Tibial artery (tissue), 4 donors: ENCODE measurements at regions not wholly inside any gene's neighbourhood (a gene's known extent, or its start where the extent isn't known, plus 50 kb on each side); places are given as distances from the start of the nearest gene placed in this dataset.

Experiments used
- DNase-seq, 2 donors: peaks; one replicate each; pipeline ENCODE4 v3.0.0-alpha.2; 2019
- H3K27ac ChIP-seq, 2 donors: fragments of 200-600 bp; sonication (generic) in 1 of 2; 1 replicate in 1 of 2; 2 replicates in 1 of 2; pipeline ENCODE4 v1.5.1; 2018 to 2019; ENCODE audit warnings: mild to moderate bottlenecking in 1 of 2
- H3K27me3 ChIP-seq, 2 donors: fragments of 200-600 bp; sonication (generic) in 1 of 2; one replicate each; pipeline versions ENCODE4 v1.5.1 to v1.6.0; 2016 to 2019
- H3K36me3 ChIP-seq, 3 donors: fragments of 200-600 bp; sonication (generic) in 2 of 3; one replicate each; pipeline ENCODE4 v1.5.1; 2016 to 2019; ENCODE audit warnings: mild to moderate bottlenecking in 2 of 3
- H3K4me1 ChIP-seq, 4 donors: fragments of 200-600 bp; sonication (generic) in 2 of 4; 1 replicate in 3 of 4; 2 replicates in 1 of 4; pipeline ENCODE4 v1.5.1; 2016 to 2019
- H3K4me3 ChIP-seq, 2 donors: fragments of 200-600 bp; sonication (generic) in 1 of 2; 1 replicate in 1 of 2; 2 replicates in 1 of 2; pipeline ENCODE4 v1.5.1; 2018 to 2019; ENCODE audit warnings: mild to moderate bottlenecking in 2 of 2
- H3K9me3 ChIP-seq, 3 donors: fragments of 200-600 bp; sonication (generic) in 1 of 3; one replicate each; pipeline ENCODE4 v1.5.1; 2016 to 2019
- intact Hi-C: fragments of 100-400 bp; cut with DNase I; formaldehyde crosslinking; loops from one replicate; pipeline ENCODE4 v1.15.0; 2023; ENCODE audit warnings: low total_unique reads
- TF ChIP-seq, protein P1 (sequence below), 2 experiments: fragments of 200-600 bp in 1 of 2; fragments of 450-650 bp in 1 of 2; IDR thresholded peaks; one replicate each; pipeline ENCODE4 v1.5.1; 2017 to 2019; ENCODE audit warnings: antibody characterized with exemption in 2 of 2, mild to moderate bottlenecking in 1 of 2, moderate library complexity in 1 of 2

DNA sequence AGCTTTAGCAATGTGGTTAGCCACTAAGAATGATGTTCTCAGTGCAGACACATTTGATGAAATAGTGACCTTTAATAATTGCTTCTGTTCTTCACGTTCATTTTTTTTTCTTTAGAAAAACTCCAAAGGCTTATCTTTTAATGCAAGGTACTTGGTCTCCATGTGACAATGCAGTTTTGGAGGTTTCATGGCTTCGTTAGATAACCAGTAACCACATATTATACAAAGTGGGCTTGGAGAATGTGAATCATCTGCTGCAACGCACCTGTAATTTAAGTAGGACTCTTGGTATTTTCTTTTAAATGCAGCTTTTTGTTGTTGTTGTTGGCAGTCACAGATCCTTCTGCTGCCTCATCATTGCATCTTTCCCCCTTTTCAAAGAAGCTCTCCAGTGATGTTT lies 1606.3 kb downstream of the SUCLG1 start:
- intact Hi-C loops: no loop called here
- no peaks in the 10 kb centered on the region for H3K9me3 ChIP-seq
- H3K4me3 ChIP-seq: no peak overlapping the region
- DNase-seq: no peak
- H3K27ac ChIP-seq: no peak overlapping the region
- H3K4me1 ChIP-seq: no peaks in the 10 kb centered on the region
- H3K27me3 ChIP-seq: no peaks in the 10 kb centered on the region
- H3K36me3 ChIP-seq: no peaks in the 10 kb centered on the region
- TF ChIP-seq, protein P1, sequence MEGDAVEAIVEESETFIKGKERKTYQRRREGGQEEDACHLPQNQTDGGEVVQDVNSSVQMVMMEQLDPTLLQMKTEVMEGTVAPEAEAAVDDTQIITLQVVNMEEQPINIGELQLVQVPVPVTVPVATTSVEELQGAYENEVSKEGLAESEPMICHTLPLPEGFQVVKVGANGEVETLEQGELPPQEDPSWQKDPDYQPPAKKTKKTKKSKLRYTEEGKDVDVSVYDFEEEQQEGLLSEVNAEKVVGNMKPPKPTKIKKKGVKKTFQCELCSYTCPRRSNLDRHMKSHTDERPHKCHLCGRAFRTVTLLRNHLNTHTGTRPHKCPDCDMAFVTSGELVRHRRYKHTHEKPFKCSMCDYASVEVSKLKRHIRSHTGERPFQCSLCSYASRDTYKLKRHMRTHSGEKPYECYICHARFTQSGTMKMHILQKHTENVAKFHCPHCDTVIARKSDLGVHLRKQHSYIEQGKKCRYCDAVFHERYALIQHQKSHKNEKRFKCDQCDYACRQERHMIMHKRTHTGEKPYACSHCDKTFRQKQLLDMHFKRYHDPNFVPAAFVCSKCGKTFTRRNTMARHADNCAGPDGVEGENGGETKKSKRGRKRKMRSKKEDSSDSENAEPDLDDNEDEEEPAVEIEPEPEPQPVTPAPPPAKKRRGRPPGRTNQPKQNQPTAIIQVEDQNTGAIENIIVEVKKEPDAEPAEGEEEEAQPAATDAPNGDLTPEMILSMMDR (IDR thresholded peaks at IDR 0.05): no peak

DNA sequence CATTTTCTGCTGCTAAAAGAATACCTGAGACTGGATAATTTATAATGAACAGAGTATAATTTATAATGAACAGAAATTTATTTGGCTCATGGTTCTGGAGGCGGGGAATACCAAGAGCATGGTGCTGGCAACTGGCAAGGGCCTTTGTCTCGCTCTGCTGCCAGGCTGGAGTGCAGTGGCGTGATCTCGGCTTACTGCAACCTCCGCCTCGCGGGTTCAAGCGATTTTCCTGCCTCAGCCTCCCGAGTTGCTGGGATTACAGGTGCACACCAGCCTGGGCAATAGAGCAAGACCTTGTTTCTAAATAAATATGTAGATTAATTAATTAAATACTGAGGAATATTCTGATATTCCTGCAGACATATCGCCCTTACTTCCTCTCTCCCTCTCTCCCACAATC lies 1610.8 kb downstream of the SUCLG1 start:
- no peaks in the 10 kb centered on the region for H3K9me3 ChIP-seq
- H3K4me3 ChIP-seq: no peak overlapping the region
- TF ChIP-seq, protein P1 (IDR thresholded peaks at IDR 0.05): no peak
- no peaks in the 10 kb centered on the region for H3K36me3 ChIP-seq
- H3K4me1 ChIP-seq: no peaks in the 10 kb centered on the region
- intact Hi-C loops: no loop called here
- no peaks in the 10 kb centered on the region for H3K27me3 ChIP-seq
- H3K27ac ChIP-seq: no peak overlapping the region
- DNase-seq: no peak

DNA sequence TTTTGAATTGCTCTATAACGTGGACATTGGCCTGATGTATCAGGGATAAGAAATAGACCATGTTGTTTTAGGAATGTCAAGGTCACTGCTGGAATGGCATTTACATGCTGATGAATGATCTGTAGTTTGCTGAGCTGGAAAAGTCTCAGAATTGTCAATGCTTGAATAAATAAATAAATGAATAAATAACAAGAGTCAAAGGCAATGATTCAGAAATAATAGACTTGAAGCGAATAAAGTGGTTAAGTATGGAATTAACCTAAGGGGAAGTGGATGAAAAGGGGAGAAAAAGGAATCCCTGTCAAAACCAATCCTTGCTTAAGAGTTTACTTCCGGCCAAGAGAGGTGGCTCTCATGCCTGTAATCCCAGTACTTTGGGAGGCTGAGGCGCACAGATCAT lies 1620.0 kb downstream of the SUCLG1 start:
- no peak for DNase-seq
- intact Hi-C loops: no loop called here
- H3K27me3 ChIP-seq: no peaks in the 10 kb centered on the region
- no peaks in the 10 kb centered on the region for H3K4me1 ChIP-seq
- H3K27ac ChIP-seq: no peak overlapping the region
- no peak overlapping the region for H3K4me3 ChIP-seq
- H3K36me3 ChIP-seq: no peaks in the 10 kb centered on the region
- no peaks in the 10 kb centered on the region for H3K9me3 ChIP-seq
- TF ChIP-seq, protein P1 (IDR thresholded peaks at IDR 0.05): no peak

DNA sequence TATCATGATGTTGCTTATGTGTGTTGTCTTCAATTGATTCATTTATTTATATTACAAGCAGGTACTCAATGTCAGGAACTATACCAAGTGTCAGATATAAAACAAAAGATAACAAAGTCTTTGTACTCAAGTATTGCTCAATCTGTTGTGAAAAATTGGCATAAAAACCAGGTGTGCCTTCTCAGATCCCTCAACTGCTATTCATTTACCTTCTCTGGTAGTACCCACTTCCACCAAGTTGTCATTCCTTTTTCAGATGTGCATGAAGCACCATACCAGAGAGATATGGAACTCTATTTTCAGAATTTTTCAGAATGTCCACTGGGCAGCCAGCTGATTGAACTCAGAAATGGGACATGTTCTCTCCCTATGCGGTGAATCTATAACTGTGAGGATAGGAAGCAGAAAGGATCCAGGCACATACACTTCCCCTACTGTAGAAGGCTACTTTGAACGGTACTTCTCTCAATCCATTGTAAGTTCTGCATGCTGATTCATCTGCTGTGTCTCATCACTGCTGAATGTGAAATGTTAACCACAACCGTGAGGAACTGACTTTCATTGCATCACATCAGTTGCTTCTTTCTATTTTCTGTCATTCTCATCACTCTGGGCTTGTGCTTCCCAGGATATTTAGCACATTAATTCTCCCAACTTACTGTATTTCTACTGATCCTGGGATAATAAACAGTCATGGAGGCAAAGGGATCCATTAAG lies 1621.3 kb downstream of the SUCLG1 start:
- no peaks in the 10 kb centered on the region for H3K9me3 ChIP-seq
- no peaks in the 10 kb centered on the region for H3K27me3 ChIP-seq
- H3K36me3 ChIP-seq: no peaks in the 10 kb centered on the region
- TF ChIP-seq, protein P1 (IDR thresholded peaks at IDR 0.05): no peak
- H3K27ac ChIP-seq: no peak overlapping the region
- intact Hi-C loops: no loop called here
- no peak for DNase-seq
- H3K4me3 ChIP-seq: no peak overlapping the region
- no peaks in the 10 kb centered on the region for H3K4me1 ChIP-seq

DNA sequence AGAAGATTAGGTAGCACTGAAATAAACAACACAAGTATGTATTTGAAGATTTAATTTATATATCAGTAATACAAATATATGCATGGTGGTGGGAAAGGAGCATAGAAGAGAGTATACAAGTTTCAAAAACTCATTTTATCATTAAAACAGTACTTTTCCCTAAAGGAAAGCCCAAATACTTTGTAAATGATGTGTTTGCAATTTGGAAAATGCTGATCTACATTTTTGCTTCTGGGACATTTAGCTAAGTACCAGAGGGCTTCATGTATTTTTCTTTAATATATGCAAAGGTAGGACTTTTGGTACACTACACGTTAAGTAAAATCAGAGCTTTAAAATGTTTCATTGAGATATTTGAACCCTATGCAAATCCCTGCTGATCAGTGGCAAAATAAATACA lies 1624.2 kb downstream of the SUCLG1 start:
- H3K27ac ChIP-seq: no peak overlapping the region
- no peaks in the 10 kb centered on the region for H3K9me3 ChIP-seq
- H3K4me3 ChIP-seq: no peak overlapping the region
- no peaks in the 10 kb centered on the region for H3K27me3 ChIP-seq
- H3K4me1 ChIP-seq: no peaks in the 10 kb centered on the region
- TF ChIP-seq, protein P1 (IDR thresholded peaks at IDR 0.05): no peak
- no peaks in the 10 kb centered on the region for H3K36me3 ChIP-seq
- DNase-seq: no peak
- intact Hi-C loops: no loop called here

DNA sequence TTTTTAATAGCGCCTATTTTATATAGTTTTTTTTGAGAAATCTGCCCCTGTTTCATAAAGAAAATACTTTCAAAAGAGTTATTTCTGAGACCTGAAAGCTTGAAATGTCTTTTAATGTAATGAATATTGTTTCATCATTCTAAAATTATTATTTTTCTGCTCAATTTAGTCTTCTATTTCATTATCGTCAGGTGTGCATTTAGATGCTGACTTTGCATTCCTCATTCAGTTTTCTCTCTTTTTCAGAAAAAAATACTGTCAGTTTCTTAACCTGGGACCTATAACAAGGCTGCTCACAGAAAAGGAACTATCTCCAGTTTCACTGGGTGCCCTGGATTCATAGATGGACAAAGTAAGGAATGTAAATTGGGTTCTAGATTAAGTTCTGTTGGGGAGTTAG lies 1631.7 kb downstream of the SUCLG1 start:
- H3K9me3 ChIP-seq: no peaks in the 10 kb centered on the region
- H3K4me1 ChIP-seq: no peaks in the 10 kb centered on the region
- H3K27me3 ChIP-seq: no peaks in the 10 kb centered on the region
- no peak overlapping the region for H3K4me3 ChIP-seq
- intact Hi-C loops: no loop called here
- TF ChIP-seq, protein P1 (IDR thresholded peaks at IDR 0.05): no peak
- no peak overlapping the region for H3K27ac ChIP-seq
- H3K36me3 ChIP-seq: no peaks in the 10 kb centered on the region
- no peak for DNase-seq
